HG03135 (cell line): ENCODE measurements at regions not wholly inside any gene's neighbourhood (a gene's known extent, or its start where the extent isn't known, plus 50 kb on each side); places are given as distances from the start of the nearest gene placed in this dataset.
"Not testable (repeated sequence)": the region's sequence is repeated elsewhere in the genome, so short reads cannot be mapped to it uniquely, and the experiment has no call there.

Experiments used
- ATAC-seq: cut with Tn5 transposase; IDR thresholded peaks from one replicate; pipeline ENCODE4 v1.9.1; 2021; ENCODE audit warnings: mild to moderate bottlenecking, moderate library complexity; ENCODE audit not compliant: unreplicated experiment

DNA sequence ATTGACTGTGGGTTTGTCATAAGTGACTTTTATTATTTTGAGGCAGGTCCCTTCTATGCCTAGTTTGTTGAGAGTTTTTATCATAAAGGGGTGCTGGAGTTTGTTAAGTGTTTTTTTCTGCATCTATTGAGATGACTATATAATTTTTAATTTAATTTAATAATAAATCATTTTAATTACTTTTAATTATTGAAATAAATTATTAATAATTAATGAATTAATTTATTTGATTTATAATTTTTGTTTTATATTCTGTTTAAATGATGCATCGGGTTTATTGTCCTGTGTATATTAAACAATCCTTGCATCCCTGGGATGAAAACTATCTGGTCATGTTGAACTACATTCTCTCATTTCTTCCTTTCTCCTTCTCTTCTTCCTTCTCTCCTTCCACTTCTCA, 1352.2 kb upstream of the PRR20A start:
- ATAC-seq: no peak

DNA sequence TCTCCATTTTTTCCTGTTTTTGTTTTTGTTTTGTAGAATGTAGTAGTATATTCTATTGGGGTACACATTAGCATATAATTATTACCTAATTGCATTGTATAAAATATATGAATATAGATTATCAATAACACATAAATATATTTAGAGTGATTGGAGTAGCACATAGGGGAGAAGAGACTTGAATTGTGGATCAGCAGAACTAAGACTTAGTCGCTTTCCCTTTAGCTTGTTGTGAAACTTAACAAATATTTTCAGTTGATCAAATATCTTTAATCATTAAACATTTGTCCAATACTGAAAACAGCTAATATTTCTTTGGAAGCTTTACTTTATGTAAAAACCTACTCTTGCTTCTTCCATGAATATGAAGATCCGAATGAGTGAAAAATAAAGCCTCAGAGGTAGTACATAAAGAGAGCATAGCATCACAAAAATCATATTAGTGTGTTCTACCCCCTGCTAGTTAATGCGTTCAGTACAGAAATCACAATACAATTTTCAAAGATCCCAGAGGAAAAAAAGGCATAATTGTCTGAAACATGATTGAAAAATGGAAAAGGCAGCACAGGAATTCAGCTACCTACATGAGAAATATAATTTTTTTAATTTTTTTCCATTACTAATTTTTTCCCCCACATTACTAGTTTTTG, 1348.0 kb upstream of the PRR20A start:
- no peak for ATAC-seq

DNA sequence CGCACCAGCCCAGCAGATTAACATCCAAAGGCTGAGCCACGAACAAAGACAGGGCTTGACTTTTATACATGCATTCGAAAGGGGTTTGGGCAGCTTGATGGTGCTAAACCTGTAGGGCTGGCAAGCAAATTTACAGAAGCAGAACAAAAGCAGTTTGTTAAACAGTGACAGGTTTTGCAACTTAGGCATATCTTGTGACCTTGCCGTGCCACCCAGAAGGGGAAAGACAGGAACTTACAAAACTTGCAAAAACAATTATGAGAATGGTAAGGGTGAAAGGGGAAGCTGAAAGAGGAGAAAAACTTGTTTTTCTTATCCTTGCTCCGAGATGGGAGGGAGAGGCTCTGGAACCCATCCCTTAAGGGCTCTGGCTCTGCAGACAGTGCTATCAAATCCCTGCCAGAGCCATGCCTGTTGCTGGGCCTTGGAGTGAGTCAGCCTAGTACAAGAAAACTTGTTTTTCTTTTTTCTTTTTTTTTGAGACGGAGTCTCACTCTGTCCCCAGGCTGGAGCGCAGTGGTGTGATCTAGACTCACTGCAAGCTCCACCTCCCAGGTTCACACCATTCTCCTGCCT, 1325.2 kb upstream of the PRR20A start:
- ATAC-seq: no peak

DNA sequence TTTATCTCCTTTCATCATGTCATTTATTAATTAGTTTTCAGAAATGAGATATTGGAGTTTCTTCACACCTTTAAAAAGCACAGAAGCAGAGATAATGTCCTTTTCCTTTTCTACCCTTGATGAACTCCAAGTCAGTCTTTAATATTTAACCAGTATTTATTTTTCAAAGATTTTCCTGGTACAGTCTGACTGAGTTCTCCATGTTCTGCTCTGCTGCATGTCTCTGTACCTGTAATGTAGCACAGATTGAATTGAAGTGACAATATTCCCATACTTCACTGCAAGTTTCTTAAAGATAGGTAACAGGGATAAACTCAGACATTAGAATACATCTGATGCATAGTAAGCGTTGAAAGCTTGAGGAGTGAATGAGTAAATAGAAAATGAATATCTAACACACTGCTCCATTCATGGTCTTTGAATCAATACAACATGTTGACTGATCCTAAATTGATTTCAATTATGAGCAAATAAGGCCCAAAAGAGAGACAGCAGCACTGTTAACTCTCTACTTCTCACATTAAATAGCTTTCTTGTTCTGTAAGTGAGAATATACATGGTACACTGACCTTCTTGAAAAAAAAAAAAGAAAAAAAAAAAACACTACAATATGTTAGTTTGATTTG, 1323.6 kb upstream of the PRR20A start:
- no peak for ATAC-seq

DNA sequence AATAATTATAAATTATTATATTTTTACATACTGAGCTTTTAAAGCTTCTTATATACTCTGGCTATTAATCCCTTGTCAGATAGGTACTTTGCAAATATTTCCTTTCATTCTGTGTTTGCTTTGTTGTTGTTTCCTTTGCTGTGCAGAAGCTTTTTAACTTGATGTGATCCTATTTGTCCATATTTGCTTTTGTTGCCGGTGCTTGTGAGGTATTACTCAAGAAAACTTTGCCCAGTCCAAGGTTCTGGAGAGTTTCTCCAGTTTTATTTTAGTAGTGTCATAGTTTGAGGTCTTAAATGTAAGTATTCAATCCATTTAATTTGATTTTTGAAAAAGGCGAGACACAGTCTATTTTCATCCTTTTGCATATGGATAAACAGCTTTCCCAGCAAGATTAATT, 1319.9 kb upstream of the PRR20A start:
- ATAC-seq: no peak

DNA sequence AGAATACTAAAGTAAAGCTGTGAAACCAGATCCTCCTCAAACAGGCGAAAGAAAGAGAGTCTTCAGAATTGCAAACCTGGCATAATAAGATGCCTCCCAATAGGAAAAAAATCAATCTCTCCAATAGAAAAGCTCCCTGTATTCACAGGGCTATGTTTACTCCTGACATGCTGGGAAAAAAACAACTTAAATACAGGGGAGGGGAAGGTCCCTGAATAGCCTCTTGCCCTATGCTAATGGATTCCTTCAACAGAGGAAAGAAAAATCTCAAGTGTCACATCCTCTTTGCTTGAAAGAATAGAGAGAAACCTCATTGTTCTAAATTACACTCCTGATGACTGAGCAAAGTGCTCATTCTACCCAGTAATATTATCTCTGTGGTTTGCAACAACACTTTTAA, 1271.1 kb upstream of the PRR20A start:
- ATAC-seq: no peak

DNA sequence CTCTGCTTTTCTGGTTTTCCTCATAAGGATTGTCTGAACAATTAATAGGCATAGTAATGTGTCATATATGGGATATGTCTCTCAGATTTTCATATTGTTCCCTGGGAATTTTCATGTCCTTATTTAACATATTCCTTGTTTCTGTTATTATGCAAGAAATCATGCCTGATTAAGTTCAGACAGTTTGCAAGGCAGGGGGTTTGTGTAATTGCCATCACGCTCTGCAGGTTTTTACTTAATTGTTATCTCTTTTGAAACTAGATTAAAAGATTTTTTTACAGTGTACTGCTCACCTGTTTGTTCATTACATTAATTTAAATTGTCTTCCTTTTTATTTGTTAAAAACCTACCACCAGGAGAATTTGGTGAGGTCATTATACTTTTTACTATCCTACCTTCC, 1253.2 kb upstream of the PRR20A start:
- ATAC-seq: no peak

DNA sequence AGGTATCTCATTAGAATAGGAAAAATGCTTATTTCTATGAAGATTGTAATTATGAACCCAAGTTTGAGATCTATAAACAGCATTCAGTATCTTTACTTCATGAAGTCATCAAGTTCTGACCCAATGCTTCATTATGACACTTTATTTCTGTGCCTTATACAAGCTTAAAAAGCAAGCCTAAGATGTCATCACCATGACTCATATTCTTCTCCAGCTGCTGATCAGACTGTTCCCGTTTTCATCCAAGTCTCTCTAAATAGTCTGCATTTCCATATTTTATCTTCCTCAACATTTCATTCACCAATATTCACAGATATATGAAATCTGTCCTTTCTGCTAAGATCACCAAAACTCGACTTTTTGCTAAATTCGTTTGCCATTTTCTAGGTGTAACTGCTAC, 1247.2 kb upstream of the PRR20A start:
- no peak for ATAC-seq

DNA sequence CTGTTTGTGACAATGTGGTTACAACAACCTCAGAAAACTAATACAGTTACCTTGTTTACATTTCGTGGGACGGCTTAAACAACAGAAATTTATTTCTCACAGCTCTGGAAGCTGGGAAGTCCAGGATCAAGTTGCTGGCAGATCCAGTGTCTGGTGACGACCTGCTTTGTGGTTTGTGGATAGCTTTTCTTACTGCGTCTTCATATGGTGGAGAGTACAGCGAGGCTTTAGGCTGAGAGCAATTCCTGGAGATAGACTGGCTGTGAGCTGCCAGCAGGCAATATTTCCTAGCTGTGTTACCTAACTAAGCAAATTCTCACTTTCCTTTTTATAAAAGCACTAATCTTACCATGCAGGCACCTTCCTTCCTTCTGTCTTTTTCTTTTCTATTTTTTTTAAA, 1203.5 kb upstream of the PRR20A start:
- no peak for ATAC-seq

DNA sequence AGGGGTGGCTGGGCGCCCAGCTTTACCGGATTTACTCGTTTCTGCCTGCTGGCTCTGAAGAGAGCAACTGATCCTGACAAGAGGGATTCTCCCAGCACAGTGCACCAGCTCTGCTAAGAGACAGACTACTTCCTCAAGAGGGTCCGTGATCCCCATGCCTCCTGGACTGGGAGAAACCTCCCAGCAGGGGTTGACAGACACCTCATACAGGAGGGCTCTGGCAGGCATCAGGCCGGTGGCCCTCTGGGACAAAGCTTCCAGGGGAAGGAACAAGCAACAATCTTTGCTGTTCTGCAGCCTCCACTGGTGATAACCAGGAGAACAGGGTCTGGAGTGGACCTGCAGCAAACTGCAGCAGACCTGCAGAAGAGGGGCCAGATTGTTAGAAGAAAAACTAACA, 1192.5 kb upstream of the PRR20A start:
- ATAC-seq: no peak

DNA sequence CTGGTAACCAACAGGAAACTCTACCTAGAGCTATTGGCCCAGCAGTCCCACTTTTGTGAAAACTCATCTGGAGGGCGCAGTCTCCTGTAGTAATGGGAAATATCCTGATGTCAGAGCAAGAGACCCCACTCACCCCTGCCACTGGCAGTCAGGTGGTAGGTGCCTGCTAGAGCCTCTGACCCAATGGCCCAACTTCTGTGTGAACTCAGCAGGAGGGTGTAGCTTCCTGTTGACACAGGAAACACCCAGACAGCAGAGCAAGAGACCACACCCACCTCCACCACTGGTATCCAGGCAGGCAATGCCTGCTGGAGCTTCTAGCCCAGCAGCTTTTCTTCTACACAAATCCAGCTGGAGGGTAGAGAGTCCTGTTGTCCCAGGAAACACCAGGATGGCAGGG, 1176.8 kb upstream of the PRR20A start:
- no peak for ATAC-seq

DNA sequence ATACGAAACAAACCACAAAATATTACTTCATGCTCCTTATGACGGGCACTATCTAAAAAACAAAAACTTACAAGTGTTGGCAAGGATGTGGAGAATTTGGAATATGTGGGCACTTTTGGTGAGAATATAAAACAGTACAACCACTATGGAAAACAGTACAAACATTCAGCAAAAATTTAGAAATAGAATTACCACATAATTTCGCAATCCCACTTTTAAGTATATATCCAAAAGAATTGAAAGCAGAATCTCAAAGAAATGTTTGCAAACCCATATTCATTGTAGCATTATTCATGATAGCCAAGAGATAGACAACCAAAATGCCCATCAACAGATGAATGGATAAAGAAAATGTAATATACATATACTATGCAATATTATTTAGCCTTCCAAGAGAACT, 1173.7 kb upstream of the PRR20A start:
- ATAC-seq: no peak

DNA sequence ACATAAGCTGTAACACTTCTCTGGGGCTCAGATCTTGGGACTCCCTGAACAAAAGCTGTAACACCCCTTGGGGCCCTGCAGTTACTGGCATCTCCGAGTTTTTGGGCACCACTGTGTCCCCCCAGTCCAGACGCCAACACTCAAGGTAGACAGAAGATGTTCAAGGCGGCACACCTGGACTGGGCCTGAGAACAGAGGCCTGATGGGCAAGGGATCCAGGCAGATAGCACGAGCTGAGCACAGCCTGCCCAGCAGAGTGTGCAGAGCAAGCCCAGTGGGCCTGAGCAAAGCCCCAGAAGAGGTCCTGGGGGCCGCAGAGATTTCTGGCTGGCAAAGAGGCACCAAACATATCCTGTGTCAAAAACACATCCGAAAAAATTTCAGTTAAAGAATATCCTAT, 1163.3 kb upstream of the PRR20A start:
- no peak for ATAC-seq

DNA sequence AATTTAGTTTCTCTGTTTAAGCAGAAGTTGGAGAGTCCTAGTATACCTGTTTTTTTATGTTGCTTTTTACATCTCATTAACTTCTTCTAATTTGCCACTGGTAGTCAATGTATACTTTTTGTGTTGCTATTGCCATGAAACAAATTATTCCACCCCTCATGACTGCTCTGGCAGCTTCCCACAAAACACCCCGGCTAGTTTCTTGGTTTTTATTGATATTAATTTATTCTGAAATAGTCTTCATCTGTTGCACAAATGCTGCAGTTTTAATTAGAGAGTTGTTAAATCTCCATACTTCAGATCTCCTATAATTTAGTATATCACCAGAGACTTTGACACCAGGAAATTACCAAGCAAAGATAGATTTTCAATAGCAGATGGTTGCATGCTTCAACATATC, 1159.3 kb upstream of the PRR20A start:
- no peak for ATAC-seq

DNA sequence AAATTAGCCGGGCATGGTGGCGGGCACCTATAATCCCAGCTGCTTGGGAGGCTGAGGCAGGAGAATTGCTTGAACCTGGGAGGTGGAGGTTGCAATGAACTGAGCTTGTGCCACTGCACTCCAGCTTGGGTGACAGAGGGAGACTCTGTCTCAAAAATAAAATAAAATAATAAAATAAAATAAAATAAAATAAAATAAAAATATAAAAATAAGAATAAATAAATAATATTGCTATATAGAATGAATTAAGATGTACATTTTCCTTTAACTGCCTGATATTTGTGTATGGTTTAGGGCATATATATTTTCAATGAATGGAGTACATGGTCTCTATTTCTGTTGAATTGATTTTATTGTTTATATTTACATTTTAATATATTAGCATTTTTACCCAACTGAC, 1156.7 kb upstream of the PRR20A start:
- ATAC-seq: not testable (repeated sequence)

DNA sequence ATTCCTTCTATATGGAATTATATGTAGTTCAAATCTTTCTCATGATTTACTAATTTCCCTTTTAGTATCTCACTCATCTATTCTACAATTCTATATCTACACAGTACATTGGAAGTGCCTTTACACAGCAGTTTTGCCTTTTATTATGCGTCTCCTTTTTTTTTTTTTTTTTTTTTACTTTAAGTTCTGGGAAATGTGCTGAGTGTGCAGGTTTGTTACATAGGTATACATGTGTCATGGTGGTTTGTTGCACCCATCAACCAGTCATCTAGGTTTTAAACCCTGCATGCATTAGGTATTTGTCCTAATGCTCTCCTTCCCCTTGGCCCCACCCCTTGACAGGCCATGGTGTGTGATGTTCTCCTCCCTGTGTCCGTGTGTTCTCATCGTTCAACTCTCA, 1150.1 kb upstream of the PRR20A start:
- ATAC-seq: no peak

DNA sequence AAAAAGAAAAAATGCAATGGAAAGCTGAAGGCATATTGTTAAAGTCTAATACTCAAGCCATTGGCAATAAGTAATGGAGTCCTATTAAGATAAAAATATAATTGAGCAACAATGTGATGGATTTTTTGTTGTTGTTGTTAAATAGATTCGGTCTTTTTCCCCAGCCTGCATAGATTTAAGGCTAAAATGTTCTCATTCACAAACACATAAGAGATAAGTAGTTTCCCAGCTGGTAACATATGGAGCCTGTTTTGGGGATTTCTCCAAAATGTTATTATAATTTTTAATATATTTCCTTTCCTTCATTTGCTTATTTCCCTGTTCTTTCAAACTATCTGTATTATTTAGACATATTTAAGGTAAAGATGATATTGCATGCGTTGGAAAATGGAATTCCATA, 1149.1 kb upstream of the PRR20A start:
- no peak for ATAC-seq

DNA sequence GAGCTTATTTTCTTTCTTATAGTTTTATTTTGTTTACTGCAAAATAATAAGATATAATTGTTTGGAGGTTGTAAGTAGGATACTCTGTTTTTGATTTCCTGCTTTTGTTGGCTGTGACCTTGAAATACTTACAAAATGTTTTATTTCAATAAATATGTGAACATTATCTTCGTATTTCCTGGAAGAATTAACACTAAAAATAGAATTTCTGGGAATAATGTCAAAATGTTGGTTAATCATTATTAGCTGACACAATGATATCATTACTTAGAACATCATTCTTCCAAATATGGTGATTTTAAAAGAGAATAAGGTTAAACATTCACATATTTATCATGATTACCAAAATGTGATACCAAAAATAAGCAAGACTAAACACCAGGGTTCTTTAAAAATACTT, 1148.6 kb upstream of the PRR20A start:
- ATAC-seq: no peak

DNA sequence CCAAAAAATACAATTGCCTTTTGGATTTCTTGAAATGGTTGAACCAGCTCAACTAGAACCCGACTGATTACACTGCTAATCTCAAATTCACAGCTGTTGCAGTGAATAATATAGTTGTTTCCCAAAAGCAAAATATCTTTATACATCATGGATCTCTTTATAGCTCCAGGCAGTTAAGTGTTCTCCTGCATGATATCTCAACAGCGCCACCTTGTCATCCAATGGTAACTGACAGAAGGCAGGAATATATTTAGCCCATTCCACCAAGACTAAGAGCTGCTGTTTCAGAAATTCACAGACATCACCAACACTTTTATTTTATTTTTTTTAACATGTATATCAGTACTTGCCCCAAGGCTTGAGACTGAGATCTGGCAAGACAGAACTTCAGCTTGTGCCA, 1141.0 kb upstream of the PRR20A start:
- no peak for ATAC-seq

DNA sequence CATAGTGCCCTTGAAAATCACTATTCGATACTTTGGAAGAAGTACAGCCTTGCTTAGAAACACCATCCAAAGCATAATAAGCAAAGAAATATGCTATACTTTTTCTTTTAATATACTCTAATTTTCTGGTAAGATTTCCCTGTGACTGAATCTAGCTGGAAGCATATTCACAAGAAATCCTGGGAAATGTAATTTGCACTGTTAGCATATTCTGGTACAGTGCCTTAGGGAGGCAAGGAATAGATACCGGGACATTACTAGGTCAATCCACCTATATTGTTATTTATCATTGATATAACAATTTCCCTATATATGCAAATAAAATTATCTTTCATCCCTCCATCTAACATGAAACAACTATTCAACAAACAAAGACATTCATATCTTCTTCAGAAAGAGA, 1131.3 kb upstream of the PRR20A start:
- no peak for ATAC-seq

DNA sequence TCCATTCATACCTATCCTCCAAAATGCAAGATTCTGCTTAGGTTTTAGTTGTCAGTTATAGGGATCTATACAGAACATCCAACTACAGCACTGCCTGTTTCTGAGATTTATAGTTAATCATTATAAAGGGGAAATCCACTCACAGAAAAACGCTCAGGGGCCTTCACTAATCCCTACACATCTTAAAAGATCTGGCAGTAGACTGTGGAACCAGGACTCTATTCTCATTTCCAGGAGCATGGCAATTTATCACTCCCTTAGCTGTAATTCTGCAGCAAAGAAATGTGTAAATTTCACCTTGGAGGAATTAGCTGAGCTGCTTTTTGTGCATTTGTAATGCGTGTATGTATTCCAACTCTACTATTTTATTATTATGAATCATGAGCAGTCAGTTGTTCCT, 1128.1 kb upstream of the PRR20A start:
- no peak for ATAC-seq

DNA sequence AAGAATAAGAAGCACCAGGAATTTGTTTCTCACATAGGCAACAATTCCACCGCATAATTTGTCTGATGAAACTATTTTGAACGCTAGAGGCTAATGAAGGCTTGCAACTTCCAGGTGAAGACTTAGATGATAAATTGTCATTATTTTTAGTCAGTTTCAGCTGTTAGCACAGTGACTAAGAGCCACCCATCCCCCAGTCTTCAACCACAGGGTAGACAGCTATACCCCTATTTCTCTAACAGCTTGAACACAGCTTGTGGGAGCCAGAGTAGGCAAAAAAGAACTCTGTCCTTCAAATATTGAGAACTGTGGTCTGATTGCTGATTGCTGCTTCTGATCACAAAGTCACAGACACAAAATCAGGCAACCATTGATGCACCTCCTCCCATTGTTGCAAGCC, 1124.8 kb upstream of the PRR20A start:
- ATAC-seq: no peak

DNA sequence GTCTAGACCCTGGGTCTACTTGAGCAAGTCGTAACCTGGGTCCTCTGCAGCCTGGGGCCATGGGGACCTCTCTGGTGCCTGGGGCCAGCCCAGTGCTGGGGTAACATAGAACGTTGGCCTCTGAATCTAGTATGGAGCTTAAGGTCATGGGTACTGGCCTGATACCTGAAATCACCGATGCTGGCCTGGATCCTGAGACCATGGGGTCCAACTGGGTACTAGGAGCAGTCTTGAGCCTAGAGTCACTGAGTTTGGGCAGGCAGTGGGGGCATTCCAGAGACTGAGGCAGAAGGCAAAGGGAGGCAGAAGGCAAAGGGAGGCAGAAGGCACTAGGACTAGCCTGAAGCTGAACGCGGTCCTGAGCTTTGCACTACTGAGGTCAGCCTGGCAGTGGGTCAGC, 1121.1 kb upstream of the PRR20A start:
- ATAC-seq: no peak
